Prostate gland (tissue), 2 donors: ENCODE measurements at regions not wholly inside any gene's neighbourhood (a gene's known extent, or its start where the extent isn't known, plus 50 kb on each side); places are given as distances from the start of the nearest gene placed in this dataset.
"Not testable (repeated sequence)": the region's sequence is repeated elsewhere in the genome, so short reads cannot be mapped to it uniquely, and the experiment has no call there.

Experiments used
- DNase-seq: peaks from one replicate; pipeline ENCODE4 v3.0.0-alpha.2; 2019; ENCODE audit warnings: low spot score
- H3K27ac ChIP-seq, 2 donors: fragments of 200-600 bp; sonication (generic); 2 replicates each; pipeline ENCODE4 v1.5.1; 2017 to 2019
- H3K27me3 ChIP-seq: fragments of 200-600 bp; sonication (generic); replicated peaks from 2 replicates; pipeline ENCODE4 v1.5.1; 2019; ENCODE audit not compliant: insufficient read depth
- H3K36me3 ChIP-seq, 2 donors: fragments of 200-600 bp; sonication (generic); 1 replicate in 1 of 2; 2 replicates in 1 of 2; pipeline versions ENCODE4 v1.5.1 to v1.8.1; 2017 to 2019
- H3K4me1 ChIP-seq: fragments of 200-600 bp; sonication (generic); replicated peaks from 2 replicates; pipeline ENCODE4 v1.5.1; 2019
- H3K4me3 ChIP-seq, 2 donors: fragments of 200-600 bp; sonication (generic); 2 replicates each; pipeline ENCODE4 v1.5.1; 2017 to 2019
- H3K9me3 ChIP-seq: fragments of 200-600 bp; sonication (generic); 2 replicates; pipeline ENCODE4 v1.5.1; 2017
- CTCF ChIP-seq, 4 experiments: fragments of 200-600 bp in 2 of 4; fragments of 450-650 bp in 2 of 4; sonication (generic) in 2 of 4; IDR thresholded peaks; 1 replicate in 3 of 4; 2 replicates in 1 of 4; pipeline ENCODE4 v1.5.1; 2016 to 2019; ENCODE audit warnings: antibody characterized with exemption in 4 of 4, mild to moderate bottlenecking in 2 of 4, moderate library complexity in 2 of 4
- POLR2A ChIP-seq: fragments of 450-650 bp; IDR thresholded peaks from one replicate; pipeline ENCODE4 v1.6.1; 2016; ENCODE audit warnings: antibody characterized with exemption, mild to moderate bottlenecking
- POLR2AphosphoS5 ChIP-seq: sonication (generic); formaldehyde crosslinking; IDR thresholded peaks from one replicate; pipeline ENCODE4 v1.6.1; 2017; ENCODE audit warnings: antibody characterized with exemption
- WGBS: methylation state at CpG from one replicate; pipeline ENCODE4 v1.1.5; 2018; 5-methylcytosine and 5-hydroxymethylcytosine counted together
- intact Hi-C: fragments of 100-400 bp; cut with DNase I; formaldehyde crosslinking; loops from one replicate; pipeline ENCODE4 v1.14.2; 2022

DNA sequence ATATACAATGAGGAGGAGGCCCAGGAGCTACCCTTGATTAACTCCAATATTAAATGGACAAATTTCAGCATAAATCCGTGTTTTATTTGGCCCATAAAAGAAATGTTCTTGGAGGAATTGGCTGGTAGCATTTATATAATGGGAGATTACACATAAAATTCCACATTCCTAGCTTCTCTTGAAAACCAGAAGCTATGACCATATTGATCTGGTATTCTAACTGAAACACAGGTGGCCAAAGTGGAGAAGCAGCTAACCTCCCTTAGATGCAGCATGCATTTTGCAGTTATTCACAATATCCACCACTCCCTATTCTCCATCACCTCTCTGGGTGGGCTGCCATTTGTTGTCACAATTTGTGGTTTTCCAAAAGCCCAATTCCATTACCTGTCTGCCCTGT, 148.8 kb upstream of the CACNA2D1 start:
- intact Hi-C loops, result no loop called here
- no peaks in the 10 kb centered on the region for H3K9me3 ChIP-seq
- 87% methylated on average over 1 of the region's 1 CpG for WGBS
- no peaks in the 10 kb centered on the region for H3K36me3 ChIP-seq
- no peak for DNase-seq
- no peak overlapping the region for H3K4me3 ChIP-seq
- H3K4me1 ChIP-seq, result no peaks in the 10 kb centered on the region
- H3K27me3 ChIP-seq, result no peaks in the 10 kb centered on the region
- TF ChIP-seq POLR2AphosphoS5, result no peak
- no peak for TF ChIP-seq POLR2A
- no peak for TF ChIP-seq CTCF (IDR thresholded peaks at IDR 0.05)
- H3K27ac ChIP-seq, result no peak overlapping the region

DNA sequence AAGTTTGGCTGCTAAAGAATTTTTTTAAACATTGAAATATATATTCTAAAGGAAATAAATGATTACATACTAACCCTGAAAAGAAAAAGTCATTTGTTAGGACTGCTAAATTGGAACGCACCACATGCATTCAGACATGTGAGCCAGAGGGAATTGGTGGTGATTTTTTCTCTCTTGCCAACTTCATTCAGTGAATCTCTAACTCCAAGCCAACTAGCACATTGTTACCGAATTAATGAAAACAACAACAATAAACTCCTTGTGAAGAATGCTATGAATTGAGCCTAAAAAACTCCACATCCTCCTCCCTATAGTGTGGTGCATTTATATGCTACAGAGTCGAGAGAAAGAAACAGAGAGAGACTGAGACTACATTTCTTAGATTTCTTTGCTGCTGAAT, 135.5 kb upstream of the CACNA2D1 start:
- TF ChIP-seq POLR2AphosphoS5 (no peak), POLR2A (no peak), CTCF (IDR thresholded peaks at IDR 0.05) (no peak)
- Histone ChIP-seq H3K27ac (no peak overlapping the region), H3K36me3 (no peaks in the 10 kb centered on the region), H3K27me3 (no peaks in the 10 kb centered on the region), H3K4me1 (no peaks in the 10 kb centered on the region), H3K4me3 (no peak overlapping the region), H3K9me3 (no peaks in the 10 kb centered on the region)
- DNase-seq, result no peak
- intact Hi-C loops, result no loop called here
- WGBS, result 85% methylated on average over 3 of the region's 3 CpGs

- intact Hi-C loops, result no loop called here
- DNase-seq, result no peak
- H3K4me3 ChIP-seq, result no peak overlapping the region
- H3K27me3 ChIP-seq, result no peaks in the 10 kb centered on the region
- 46% methylated on average over 1 of the region's 1 CpG for WGBS
- TF ChIP-seq CTCF (IDR thresholded peaks at IDR 0.05), result no peak
- no peak for TF ChIP-seq POLR2AphosphoS5
- TF ChIP-seq POLR2A, result no peak
- no peaks in the 10 kb centered on the region for H3K36me3 ChIP-seq
- no peaks in the 10 kb centered on the region for H3K4me1 ChIP-seq
- no peak overlapping the region for H3K27ac ChIP-seq
- H3K9me3 ChIP-seq, result no peaks in the 10 kb centered on the region
These were observed 134.9 kb upstream of the CACNA2D1 start for GRCh38 chr7:82578430-82578829.

DNA sequence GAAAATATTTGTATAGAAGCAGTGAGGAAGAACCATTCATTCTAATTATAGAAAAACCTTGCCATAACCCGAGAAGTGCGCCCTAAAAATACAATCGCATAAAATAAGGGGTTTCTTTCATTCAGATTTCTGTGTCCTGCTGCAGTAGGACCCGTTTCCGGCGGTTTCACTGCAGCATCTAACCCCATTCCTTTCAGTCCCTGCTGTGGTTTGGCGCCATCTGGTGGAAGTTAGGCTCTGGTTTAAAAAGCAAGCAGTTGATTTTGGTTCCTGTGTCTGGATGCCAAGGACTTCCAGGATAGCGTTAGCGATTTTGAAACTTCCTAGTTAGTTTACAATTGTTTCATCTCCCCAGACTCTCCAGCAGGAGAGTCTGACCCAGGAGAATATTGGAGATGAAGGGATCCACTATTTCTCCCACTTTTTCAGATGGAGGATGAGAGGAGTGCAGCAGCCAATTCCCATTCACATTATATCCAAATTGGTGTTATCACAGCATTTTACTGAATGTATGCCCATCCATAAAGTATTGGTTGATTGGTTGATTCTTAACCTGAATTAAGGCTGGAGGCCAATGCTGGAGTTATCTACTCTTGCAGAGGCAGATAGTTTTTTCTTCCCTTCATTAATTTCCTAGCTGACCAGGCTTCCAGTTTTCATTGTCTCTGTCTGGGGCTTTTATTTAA, 128.8 kb upstream of the CACNA2D1 start:
- H3K27ac ChIP-seq, result no peak overlapping the region
- TF ChIP-seq CTCF (IDR thresholded peaks at IDR 0.05), result peak; percentile 63 to 95 (median 82)
- peak; percentile 13 for TF ChIP-seq POLR2AphosphoS5
- no peak for TF ChIP-seq POLR2A
- no peaks in the 10 kb centered on the region for H3K9me3 ChIP-seq
- H3K4me3 ChIP-seq, result no peak overlapping the region
- no peaks in the 10 kb centered on the region for H3K4me1 ChIP-seq
- no peaks in the 10 kb centered on the region for H3K27me3 ChIP-seq
- peak; percentile 86 for DNase-seq
- no peaks in the 10 kb centered on the region for H3K36me3 ChIP-seq
- WGBS, result 2% methylated on average over 9 of the region's 9 CpGs
- intact Hi-C loops, result loop anchor here (5.0 kb wide), 2 partner anchors 340 to 525 kb away; no protein-coding TSS in a partner anchor

DNA sequence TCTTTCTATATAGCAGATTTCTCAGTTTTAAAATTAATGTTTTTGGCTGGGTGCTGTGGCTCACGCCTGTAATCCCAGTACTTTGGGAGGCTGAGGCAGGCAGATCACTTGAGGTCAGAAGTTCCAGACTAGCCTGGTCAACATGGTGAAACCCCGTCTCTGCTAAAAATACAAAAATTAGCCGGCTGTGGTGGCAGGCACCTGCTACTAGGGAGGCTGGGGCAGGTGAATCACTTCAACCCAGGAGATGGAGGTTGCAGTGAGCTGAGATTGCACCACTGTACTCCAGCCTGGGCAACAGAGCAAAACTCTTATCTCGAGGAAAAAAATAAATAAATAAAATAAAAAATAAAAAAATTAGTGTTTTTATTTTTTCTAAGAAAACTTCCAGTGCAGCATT, 127.5 kb upstream of the CACNA2D1 start:
- H3K4me3 ChIP-seq, H3K9me3 ChIP-seq, H3K27ac ChIP-seq, H3K27me3 ChIP-seq, H3K36me3 ChIP-seq, DNase-seq, H3K4me1 ChIP-seq: not testable (repeated sequence)
- WGBS, result 94% methylated on average over 4 of the region's 4 CpGs
- intact Hi-C loops, result loop anchor here (5.0 kb wide), 2 partner anchors 339 to 524 kb away; no protein-coding TSS in a partner anchor
